IMR-90 (cell line): ENCODE measurements at regions not wholly inside any gene's neighbourhood (a gene's known extent, or its start where the extent isn't known, plus 50 kb on each side); places are given as distances from the start of the nearest gene placed in this dataset.

ENCODE experiments used
- BHLHE40 ChIP-seq: fragments of 150-350 bp; IDR thresholded peaks from 2 replicates; pipeline ENCODE4 v1.6.1; 2016; ENCODE audit warnings: mild to moderate bottlenecking, low read depth, low read length
- MAFK ChIP-seq: IDR thresholded peaks from 2 replicates; pipeline ENCODE4 v1.6.1; 2012; ENCODE audit warnings: low read depth, low read length, improper control_type of control experiment
- POLR2A ChIP-seq: IDR thresholded peaks from 2 replicates; pipeline ENCODE4 v1.6.1; 2012; ENCODE audit warnings: mild to moderate bottlenecking, low read depth, low read length
- RAD21 ChIP-seq: IDR thresholded peaks from 2 replicates; pipeline ENCODE4 v1.6.1; 2012; ENCODE audit warnings: low read length, improper control_type of control experiment
- SMC3 ChIP-seq: fragments of 150-350 bp; IDR thresholded peaks from 2 replicates; pipeline ENCODE4 v1.6.1; 2016; ENCODE audit warnings: low read depth, mild to moderate bottlenecking, antibody characterized with exemption, low read length, moderate library complexity
- TF ChIP-seq, protein P1 (sequence below): conservative IDR thresholded peaks from 2 replicates; pipeline ENCODE4 v1.5.1; 2012; ENCODE audit warnings: mild to moderate bottlenecking, low read depth, low read length, improper control_type of control experiment

DNA sequence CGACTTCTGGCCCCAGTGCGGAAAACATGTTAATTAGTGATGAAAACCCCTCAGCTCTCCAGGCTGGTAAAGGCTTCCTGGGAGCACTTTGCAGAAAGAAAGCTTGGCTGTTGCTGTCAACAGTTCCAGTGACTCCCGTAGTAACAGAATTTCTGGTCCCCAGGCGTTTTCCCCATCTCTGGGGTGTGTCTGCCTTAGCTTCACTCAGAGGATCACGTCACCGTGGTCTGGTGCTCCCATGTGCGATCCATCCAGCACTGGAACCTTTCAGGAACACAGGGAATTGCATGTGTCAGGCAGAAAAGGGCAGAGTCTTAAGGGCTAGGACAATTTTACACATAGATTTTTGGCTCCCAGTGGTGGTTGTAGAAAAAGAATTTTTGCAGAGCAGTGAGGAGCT is 470.4 kb upstream of the USP24 start:
- TF ChIP-seq, protein P1, sequence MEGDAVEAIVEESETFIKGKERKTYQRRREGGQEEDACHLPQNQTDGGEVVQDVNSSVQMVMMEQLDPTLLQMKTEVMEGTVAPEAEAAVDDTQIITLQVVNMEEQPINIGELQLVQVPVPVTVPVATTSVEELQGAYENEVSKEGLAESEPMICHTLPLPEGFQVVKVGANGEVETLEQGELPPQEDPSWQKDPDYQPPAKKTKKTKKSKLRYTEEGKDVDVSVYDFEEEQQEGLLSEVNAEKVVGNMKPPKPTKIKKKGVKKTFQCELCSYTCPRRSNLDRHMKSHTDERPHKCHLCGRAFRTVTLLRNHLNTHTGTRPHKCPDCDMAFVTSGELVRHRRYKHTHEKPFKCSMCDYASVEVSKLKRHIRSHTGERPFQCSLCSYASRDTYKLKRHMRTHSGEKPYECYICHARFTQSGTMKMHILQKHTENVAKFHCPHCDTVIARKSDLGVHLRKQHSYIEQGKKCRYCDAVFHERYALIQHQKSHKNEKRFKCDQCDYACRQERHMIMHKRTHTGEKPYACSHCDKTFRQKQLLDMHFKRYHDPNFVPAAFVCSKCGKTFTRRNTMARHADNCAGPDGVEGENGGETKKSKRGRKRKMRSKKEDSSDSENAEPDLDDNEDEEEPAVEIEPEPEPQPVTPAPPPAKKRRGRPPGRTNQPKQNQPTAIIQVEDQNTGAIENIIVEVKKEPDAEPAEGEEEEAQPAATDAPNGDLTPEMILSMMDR, result no peak
- TF ChIP-seq POLR2A (no peak), SMC3 (no peak), BHLHE40 (no peak), RAD21 (no peak), MAFK (no peak)
